ENCODE measurements at regions not wholly inside any gene's neighbourhood (a gene's known extent, or its start where the extent isn't known, plus 50 kb on each side); places are given as distances from the start of the nearest gene placed in this dataset.

- TF ChIP-seq CTCF (IDR thresholded peaks at IDR 0.05; ENCODE audit: low read depth, low read length): no peak
- no peak for DNase-seq (ENCODE audit: extremely low read depth, low read depth)
Observed at GRCh38 chr20:58568483-58569240, 53.5 kb upstream of the APCDD1L start.

- TF ChIP-seq CTCF (IDR thresholded peaks at IDR 0.05; ENCODE audit: low read depth, low read length): no peak
Observed at GRCh38 chr20:58568126-58568482, 52.9 kb upstream of the APCDD1L start.

GRCh38 chr20:58567437-58567836 lies 52.2 kb upstream of the APCDD1L start:
- TF ChIP-seq CTCF (IDR thresholded peaks at IDR 0.05; ENCODE audit: low read depth, low read length): no peak
- no peak for DNase-seq (ENCODE audit: extremely low read depth, low read depth)

More at GRCh38 chr20:58568126-58568482, 52.9 kb upstream of the APCDD1L start:
- DNase-seq (ENCODE audit: extremely low read depth, low read depth): no peak

- DNase-seq (ENCODE audit: extremely low read depth, low read depth): no peak
- no peak for TF ChIP-seq CTCF (IDR thresholded peaks at IDR 0.05; ENCODE audit: low read depth, low read length)
Observed at GRCh38 chr20:58566981-58567380, 51.8 kb upstream of the APCDD1L start.

GRCh38 chr20:58565461-58566175 lies 50.4 kb upstream of the APCDD1L start:
- DNase-seq (ENCODE audit: extremely low read depth, low read depth): no peak
- no peak for TF ChIP-seq CTCF (IDR thresholded peaks at IDR 0.05; ENCODE audit: low read depth, low read length)
